Right atrium auricular region (tissue), 2 donors: ENCODE measurements at regions not wholly inside any gene's neighbourhood (a gene's known extent, or its start where the extent isn't known, plus 50 kb on each side); places are given as distances from the start of the nearest gene placed in this dataset.

ENCODE experiments used
- DNase-seq: peaks from one replicate; pipeline ENCODE4 v3.0.0-alpha.2; 2019; ENCODE audit warnings: low spot score
- H3K27ac ChIP-seq, 2 donors: fragments of 200-600 bp; sonication (generic); 1 replicate in 1 of 2; 2 replicates in 1 of 2; pipeline ENCODE4 v1.5.1; 2016 to 2019
- H3K27me3 ChIP-seq, 2 donors: fragments of 200-600 bp; sonication (generic); one replicate each; pipeline versions ENCODE4 v1.5.1 to v1.6.0; 2017 to 2019
- H3K36me3 ChIP-seq: fragments of 200-600 bp; sonication (generic); one replicate; pipeline ENCODE4 v1.5.1; 2016
- H3K4me1 ChIP-seq, 2 donors: fragments of 200-600 bp; sonication (generic); one replicate each; pipeline versions ENCODE4 v1.5.1 to v1.6.0; 2017 to 2019
- H3K4me3 ChIP-seq, 2 donors: fragments of 200-600 bp; sonication (generic); 1 replicate in 1 of 2; 2 replicates in 1 of 2; pipeline ENCODE4 v1.5.1; 2017 to 2019; ENCODE audit warnings: mild to moderate bottlenecking in 1 of 2, moderate library complexity in 1 of 2
- H3K9me3 ChIP-seq, 2 donors: fragments of 200-600 bp; sonication (generic); one replicate each; pipeline ENCODE4 v1.5.1; 2019
- TF ChIP-seq, protein P1 (sequence below), 2 donors: fragments of 200-600 bp; sonication (generic); IDR thresholded peaks; one replicate each; pipeline ENCODE4 v1.5.1; 2019; ENCODE audit warnings: antibody characterized with exemption in 2 of 2

DNA sequence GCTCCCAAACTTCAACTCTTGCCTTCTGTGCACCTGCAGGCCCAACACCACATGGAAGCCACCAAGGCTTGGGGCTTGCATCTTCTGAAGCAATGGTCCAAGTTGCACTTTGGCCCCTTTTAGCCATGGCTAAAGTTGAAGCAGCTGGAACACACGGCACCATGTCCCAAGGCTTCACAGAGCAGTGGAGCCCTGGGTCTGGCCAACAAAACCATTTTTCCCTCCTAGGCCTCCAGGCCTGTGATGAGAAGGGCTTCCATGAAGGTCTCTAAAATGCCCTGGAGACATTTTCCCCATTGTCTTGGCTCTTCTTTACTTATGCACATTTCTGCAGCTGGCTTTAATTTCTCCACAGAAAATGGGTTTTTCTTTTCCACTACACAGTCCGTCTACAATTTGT lies 61.3 kb upstream of the CYSLTR1 start:
- Histone ChIP-seq H3K4me1 (no peaks in the 10 kb centered on the region), H3K9me3 (peaks cover 0 to 14% of the 10 kb centered on the region in 2 donors), H3K27me3 (no peaks in the 10 kb centered on the region), H3K36me3 (no peaks in the 10 kb centered on the region), H3K4me3 (no peak overlapping the region), H3K27ac (no peak overlapping the region)
- TF ChIP-seq, protein P1, sequence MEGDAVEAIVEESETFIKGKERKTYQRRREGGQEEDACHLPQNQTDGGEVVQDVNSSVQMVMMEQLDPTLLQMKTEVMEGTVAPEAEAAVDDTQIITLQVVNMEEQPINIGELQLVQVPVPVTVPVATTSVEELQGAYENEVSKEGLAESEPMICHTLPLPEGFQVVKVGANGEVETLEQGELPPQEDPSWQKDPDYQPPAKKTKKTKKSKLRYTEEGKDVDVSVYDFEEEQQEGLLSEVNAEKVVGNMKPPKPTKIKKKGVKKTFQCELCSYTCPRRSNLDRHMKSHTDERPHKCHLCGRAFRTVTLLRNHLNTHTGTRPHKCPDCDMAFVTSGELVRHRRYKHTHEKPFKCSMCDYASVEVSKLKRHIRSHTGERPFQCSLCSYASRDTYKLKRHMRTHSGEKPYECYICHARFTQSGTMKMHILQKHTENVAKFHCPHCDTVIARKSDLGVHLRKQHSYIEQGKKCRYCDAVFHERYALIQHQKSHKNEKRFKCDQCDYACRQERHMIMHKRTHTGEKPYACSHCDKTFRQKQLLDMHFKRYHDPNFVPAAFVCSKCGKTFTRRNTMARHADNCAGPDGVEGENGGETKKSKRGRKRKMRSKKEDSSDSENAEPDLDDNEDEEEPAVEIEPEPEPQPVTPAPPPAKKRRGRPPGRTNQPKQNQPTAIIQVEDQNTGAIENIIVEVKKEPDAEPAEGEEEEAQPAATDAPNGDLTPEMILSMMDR (IDR thresholded peaks at IDR 0.05), result no peak
- no peak for DNase-seq

DNA sequence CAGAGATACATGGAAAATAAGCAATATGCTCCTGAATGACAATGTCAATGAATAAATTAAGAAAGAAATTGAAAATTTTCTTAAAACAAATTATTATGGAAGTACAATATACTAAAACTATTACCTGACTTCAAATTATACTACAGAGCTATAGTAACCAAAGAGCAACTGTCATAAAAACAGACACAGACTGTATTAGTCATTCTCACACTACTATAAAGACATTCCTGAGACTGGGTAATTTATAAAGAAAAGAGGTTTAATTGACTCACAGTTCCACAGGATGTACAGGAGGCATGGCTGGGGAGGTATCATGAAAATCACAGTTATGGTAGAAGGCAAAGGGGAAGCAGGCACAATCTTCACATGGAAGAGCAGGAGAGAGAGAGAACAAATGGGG lies 60.0 kb upstream of the CYSLTR1 start:
- H3K4me3 ChIP-seq, result no peak overlapping the region
- H3K4me1 ChIP-seq, result no peaks in the 10 kb centered on the region
- H3K9me3 ChIP-seq, result peaks cover 0 to 14% of the 10 kb centered on the region in 2 donors
- DNase-seq, result no peak
- H3K27ac ChIP-seq, result no peak overlapping the region
- TF ChIP-seq, protein P1 (IDR thresholded peaks at IDR 0.05), result no peak
- H3K36me3 ChIP-seq, result no peaks in the 10 kb centered on the region
- no peaks in the 10 kb centered on the region for H3K27me3 ChIP-seq

DNA sequence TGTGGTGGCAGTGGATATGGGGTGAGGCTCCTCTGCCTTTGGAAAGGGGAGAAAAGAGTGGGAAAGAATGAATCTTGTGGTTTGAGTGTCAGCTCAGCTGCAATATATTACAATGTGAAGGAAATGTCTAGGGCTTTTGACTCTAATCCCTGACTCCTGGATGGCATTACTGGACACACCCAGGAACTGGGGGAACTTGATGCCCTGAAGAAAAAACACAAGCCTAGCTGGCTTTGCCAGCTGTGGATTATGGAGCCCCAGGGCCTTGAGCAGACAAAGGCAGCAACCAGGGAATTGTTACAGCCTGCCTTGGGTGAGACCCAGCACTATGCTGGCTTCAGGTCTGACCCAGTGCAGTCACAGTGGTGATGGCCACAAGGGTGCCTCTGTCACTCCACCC lies 57.1 kb upstream of the CYSLTR1 start:
- H3K4me1 ChIP-seq, result no peaks in the 10 kb centered on the region
- TF ChIP-seq, protein P1 (IDR thresholded peaks at IDR 0.05), result no peak
- H3K36me3 ChIP-seq, result no peaks in the 10 kb centered on the region
- no peak for DNase-seq
- no peaks in the 10 kb centered on the region for H3K27me3 ChIP-seq
- peaks cover 0 to 20% of the 10 kb centered on the region in 2 donors for H3K9me3 ChIP-seq
- H3K4me3 ChIP-seq, result no peak overlapping the region
- no peak overlapping the region for H3K27ac ChIP-seq

DNA sequence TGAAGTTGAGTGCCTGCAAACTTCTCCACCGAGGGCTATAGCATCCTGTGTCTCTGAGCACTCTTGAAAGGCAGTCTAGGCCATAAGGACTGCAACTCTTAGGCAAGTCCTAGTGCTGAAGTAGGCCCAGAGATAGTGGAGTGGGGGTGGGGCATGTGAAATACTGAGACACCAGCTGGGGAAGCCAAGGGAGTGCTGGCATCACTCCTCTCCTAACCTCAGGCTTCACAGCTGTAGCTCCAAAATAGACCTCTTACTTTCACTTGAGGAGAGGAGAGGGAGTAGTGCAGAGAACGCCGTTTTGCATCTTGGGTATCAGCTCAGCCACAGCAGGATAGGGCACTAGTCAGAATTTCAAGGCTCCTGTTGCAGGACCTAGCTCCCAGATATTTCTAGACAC lies 56.2 kb upstream of the CYSLTR1 start:
- TF ChIP-seq, protein P1 (IDR thresholded peaks at IDR 0.05), result no peak
- Histone ChIP-seq H3K4me1 (no peaks in the 10 kb centered on the region), H3K4me3 (no peak overlapping the region), H3K9me3 (peaks cover 0 to 16% of the 10 kb centered on the region in 2 donors), H3K36me3 (no peaks in the 10 kb centered on the region), H3K27ac (no peak overlapping the region), H3K27me3 (no peaks in the 10 kb centered on the region)
- no peak for DNase-seq

DNA sequence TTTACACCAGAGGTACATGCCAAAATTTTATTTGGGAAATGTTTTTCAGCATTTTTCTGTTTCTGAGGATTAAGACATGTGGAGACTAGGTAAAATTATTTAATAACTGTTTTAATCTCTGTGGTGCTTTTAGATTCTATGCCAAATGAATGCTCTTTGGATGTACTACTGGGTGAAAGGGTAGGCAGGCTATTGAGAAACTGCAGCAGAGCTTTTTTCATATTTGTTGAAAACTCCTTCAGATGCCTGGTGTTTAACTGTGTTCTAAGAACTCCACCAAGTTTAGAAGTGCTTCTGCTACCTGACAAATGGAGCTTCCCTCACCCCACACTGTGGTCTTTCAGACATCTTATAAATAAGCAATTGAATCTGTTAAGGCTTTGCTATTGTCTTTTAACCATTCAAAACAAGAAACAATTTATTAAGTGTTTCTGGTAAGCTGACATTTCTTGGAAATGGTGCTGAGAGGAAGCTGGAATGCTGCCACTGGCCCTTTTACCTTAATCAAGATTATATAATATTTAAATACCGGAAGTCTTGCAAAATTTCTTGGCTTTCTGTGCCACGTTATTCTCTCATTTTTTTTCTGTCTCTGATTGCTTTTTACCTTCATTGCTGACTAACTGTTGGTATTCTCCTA lies 51.2 kb upstream of the CYSLTR1 start:
- H3K4me3 ChIP-seq, result no peak overlapping the region
- DNase-seq, result no peak
- no peaks in the 10 kb centered on the region for H3K27me3 ChIP-seq
- TF ChIP-seq, protein P1 (IDR thresholded peaks at IDR 0.05), result no peak
- no peaks in the 10 kb centered on the region for H3K4me1 ChIP-seq
- H3K27ac ChIP-seq, result no peak overlapping the region
- H3K36me3 ChIP-seq, result no peaks in the 10 kb centered on the region
- H3K9me3 ChIP-seq, result peaks cover 0 to 6% of the 10 kb centered on the region in 2 donors
